ENCODE measurements at regions not wholly inside any gene's neighbourhood (a gene's known extent, or its start where the extent isn't known, plus 50 kb on each side); places are given as distances from the start of the nearest gene placed in this dataset.

DNA sequence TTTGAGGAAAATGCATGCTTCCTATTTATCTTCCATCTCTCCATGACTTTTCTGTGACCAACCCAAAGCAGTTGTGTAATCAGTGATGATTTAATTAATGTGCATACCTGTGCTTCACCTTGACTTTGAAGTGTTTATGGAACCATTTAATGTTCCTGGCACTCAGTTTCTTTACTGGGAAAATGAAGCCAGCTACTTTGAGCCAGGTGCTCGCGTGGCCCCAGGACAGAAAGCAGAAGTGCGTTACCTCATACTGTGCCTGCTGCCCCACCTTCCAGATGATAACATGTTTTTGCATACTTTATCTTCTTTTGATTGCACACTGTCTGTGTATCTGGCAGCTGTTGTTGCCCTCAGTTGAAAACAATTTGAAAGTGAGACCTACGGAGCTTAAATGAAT lies 61.3 kb downstream of the PMAIP1 start (continued):
- TF ChIP-seq, protein P1, sequence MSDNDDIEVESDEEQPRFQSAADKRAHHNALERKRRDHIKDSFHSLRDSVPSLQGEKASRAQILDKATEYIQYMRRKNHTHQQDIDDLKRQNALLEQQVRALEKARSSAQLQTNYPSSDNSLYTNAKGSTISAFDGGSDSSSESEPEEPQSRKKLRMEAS (IDR thresholded peaks at IDR 0.05; ENCODE audit: low read depth, low read length), result no peak
- TF ChIP-seq GABPA (IDR thresholded peaks at IDR 0.05; ENCODE audit: low read depth) (no peak), TCF12 (IDR thresholded peaks at IDR 0.05; ENCODE audit: low read depth, low read length) (0 out of 2 replicates have a peak, but pooled peaks have one; percentile 61), SREBF1 (IDR thresholded peaks at IDR 0.05; ENCODE audit: low read length) (no peak), NR2C1 (IDR thresholded peaks at IDR 0.05) (no peak), ZNF384 (IDR thresholded peaks at IDR 0.05; ENCODE audit: borderline replicate concordance, low read depth, low read length) (no peak), TARDBP (IDR thresholded peaks at IDR 0.05; ENCODE audit: borderline replicate concordance) (no peak), SIN3A (IDR thresholded peaks at IDR 0.05; ENCODE audit: low read depth, low read length) (no peak), RB1 (IDR thresholded peaks at IDR 0.05; ENCODE audit: borderline replicate concordance) (no peak), POLR2A (IDR thresholded peaks at IDR 0.05; ENCODE audit: low read depth, low read length) (no peak), KLF5 (IDR thresholded peaks at IDR 0.05; ENCODE audit: partially characterized antibody) (no peak), TCF7 (IDR thresholded peaks at IDR 0.05; ENCODE audit: borderline replicate concordance) (no peak), BACH1 (IDR thresholded peaks at IDR 0.05; ENCODE audit: borderline replicate concordance) (no peak), IRF4 (IDR thresholded peaks at IDR 0.05; ENCODE audit: low read depth, low read length) (no peak), POLR2AphosphoS2 (IDR thresholded peaks at IDR 0.05; ENCODE audit: low read depth, low read length) (no peak), CREB1 (IDR thresholded peaks at IDR 0.05; ENCODE audit: low read depth) (0 out of 2 replicates have a peak, but pooled peaks have one; percentile 22), FOS (IDR thresholded peaks at IDR 0.05; ENCODE audit: borderline replicate concordance, extremely low read depth, insufficient read length) (no peak), ZBED1 (IDR thresholded peaks at IDR 0.05; ENCODE audit: borderline replicate concordance) (peak; percentile 40; the same call in 1 of the 2 replicates)
- TF ChIP-seq, protein P2, sequence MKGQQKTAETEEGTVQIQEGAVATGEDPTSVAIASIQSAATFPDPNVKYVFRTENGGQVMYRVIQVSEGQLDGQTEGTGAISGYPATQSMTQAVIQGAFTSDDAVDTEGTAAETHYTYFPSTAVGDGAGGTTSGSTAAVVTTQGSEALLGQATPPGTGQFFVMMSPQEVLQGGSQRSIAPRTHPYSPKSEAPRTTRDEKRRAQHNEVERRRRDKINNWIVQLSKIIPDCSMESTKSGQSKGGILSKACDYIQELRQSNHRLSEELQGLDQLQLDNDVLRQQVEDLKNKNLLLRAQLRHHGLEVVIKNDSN (IDR thresholded peaks at IDR 0.05; ENCODE audit: borderline replicate concordance, extremely low read length, insufficient read depth, low read depth, low read length), result no peak
- TF ChIP-seq, protein P3, sequence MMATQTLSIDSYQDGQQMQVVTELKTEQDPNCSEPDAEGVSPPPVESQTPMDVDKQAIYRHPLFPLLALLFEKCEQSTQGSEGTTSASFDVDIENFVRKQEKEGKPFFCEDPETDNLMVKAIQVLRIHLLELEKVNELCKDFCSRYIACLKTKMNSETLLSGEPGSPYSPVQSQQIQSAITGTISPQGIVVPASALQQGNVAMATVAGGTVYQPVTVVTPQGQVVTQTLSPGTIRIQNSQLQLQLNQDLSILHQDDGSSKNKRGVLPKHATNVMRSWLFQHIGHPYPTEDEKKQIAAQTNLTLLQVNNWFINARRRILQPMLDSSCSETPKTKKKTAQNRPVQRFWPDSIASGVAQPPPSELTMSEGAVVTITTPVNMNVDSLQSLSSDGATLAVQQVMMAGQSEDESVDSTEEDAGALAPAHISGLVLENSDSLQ (IDR thresholded peaks at IDR 0.05), result no peak
- TF ChIP-seq, protein P4, sequence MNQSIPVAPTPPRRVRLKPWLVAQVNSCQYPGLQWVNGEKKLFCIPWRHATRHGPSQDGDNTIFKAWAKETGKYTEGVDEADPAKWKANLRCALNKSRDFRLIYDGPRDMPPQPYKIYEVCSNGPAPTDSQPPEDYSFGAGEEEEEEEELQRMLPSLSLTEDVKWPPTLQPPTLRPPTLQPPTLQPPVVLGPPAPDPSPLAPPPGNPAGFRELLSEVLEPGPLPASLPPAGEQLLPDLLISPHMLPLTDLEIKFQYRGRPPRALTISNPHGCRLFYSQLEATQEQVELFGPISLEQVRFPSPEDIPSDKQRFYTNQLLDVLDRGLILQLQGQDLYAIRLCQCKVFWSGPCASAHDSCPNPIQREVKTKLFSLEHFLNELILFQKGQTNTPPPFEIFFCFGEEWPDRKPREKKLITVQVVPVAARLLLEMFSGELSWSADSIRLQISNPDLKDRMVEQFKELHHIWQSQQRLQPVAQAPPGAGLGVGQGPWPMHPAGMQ (IDR thresholded peaks at IDR 0.05; ENCODE audit: borderline replicate concordance), result no peak
- TF ChIP-seq, protein P5, sequence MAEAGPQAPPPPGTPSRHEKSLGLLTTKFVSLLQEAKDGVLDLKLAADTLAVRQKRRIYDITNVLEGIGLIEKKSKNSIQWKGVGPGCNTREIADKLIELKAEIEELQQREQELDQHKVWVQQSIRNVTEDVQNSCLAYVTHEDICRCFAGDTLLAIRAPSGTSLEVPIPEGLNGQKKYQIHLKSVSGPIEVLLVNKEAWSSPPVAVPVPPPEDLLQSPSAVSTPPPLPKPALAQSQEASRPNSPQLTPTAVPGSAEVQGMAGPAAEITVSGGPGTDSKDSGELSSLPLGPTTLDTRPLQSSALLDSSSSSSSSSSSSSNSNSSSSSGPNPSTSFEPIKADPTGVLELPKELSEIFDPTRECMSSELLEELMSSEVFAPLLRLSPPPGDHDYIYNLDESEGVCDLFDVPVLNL (IDR thresholded peaks at IDR 0.05; ENCODE audit: low read depth, low read length), result no peak
- TF ChIP-seq, protein P6, sequence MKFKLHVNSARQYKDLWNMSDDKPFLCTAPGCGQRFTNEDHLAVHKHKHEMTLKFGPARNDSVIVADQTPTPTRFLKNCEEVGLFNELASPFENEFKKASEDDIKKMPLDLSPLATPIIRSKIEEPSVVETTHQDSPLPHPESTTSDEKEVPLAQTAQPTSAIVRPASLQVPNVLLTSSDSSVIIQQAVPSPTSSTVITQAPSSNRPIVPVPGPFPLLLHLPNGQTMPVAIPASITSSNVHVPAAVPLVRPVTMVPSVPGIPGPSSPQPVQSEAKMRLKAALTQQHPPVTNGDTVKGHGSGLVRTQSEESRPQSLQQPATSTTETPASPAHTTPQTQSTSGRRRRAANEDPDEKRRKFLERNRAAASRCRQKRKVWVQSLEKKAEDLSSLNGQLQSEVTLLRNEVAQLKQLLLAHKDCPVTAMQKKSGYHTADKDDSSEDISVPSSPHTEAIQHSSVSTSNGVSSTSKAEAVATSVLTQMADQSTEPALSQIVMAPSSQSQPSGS (IDR thresholded peaks at IDR 0.05; ENCODE audit: low read length), result peak; percentile 70; the same call in 1 of the 2 replicates

Data from GM12878 (cell line).